HG03196 (cell line): ENCODE measurements at regions not wholly inside any gene's neighbourhood (a gene's known extent, or its start where the extent isn't known, plus 50 kb on each side); places are given as distances from the start of the nearest gene placed in this dataset.

Experiments
- ATAC-seq: cut with Tn5 transposase; IDR thresholded peaks from one replicate; pipeline ENCODE4 v1.9.1; 2021; ENCODE audit not compliant: unreplicated experiment

- ATAC-seq: no peak
Measured at GRCh38 chr10:8731121-8732095, 676.9 kb downstream of the GATA3 start.

DNA sequence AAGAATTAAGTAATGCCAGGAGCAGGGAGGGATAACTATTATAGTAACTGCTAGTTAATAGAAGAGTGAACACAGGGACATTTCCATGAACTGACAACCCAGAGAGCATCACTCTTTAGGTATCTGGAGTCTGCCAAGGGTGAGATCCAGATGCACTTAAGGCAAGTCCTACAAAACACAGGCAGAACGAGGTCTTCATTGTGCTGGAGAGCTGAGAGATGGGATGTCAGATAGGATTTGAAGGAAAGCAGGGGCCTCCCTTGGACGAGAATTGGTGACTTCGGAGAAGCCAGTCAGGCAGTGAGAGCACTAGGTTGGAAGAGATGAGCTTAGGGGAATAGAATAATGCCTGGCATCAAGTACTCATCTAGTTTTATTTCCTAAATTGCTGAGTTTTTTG, 684.5 kb downstream of the GATA3 start:
- ATAC-seq: no peak

GRCh38 chr10:8752146-8752843, 697.8 kb downstream of the GATA3 start:
- no peak for ATAC-seq

- no peak for ATAC-seq
Measured at GRCh38 chr10:8758029-8758428, 703.5 kb downstream of the GATA3 start.

- no peak for ATAC-seq
Measured at GRCh38 chr10:8766899-8767298, 712.4 kb downstream of the GATA3 start.

DNA sequence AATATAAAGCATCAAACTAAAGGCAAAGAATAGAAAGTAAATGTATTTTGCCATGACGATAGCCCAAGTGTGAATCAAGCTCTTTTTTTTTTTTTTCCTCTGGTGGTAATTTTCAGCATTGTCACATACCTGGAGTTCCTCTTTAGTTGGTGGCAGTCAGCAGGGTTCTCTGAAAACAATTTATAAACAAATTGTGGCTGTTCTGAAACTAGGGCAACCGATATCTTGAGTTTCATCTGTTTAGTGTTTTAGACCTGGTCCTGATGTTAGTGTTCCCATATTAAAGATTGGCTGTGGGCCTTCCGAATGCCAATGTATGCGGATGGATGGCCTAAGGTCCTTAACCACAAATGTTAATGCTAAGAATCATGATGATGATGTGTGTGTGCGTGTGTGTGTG, 713.1 kb downstream of the GATA3 start:
- no peak for ATAC-seq

GRCh38 chr10:8768341-8768740, 713.9 kb downstream of the GATA3 start:
- ATAC-seq: no peak

GRCh38 chr10:8768852-8769251, 714.4 kb downstream of the GATA3 start:
- no peak for ATAC-seq

- ATAC-seq: no peak
Measured at GRCh38 chr10:8776926-8777622, 722.6 kb downstream of the GATA3 start.

- ATAC-seq: no peak
Measured at GRCh38 chr10:8778713-8779112, 724.2 kb downstream of the GATA3 start.

DNA sequence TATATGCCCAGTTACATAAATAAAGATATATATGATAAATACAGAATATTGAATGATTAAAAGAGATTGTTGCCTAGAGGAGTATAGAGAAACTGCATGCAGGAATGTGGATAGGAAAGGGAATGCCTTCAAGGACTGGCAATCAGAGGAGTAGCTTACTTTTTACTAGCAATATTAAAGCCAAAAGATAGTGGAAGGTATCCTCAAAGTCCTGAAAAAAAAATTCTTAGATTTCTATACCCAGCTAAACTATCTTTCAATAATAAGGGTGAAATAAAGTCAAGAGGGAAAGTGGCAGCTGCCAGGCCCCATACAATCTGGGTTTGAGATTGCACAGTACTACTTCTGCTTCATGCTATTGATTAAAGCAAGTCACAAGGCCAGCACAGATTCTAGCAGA, 733.2 kb downstream of the GATA3 start:
- no peak for ATAC-seq

- no peak for ATAC-seq
Measured at GRCh38 chr10:8790390-8790789, 735.9 kb downstream of the GATA3 start.

DNA sequence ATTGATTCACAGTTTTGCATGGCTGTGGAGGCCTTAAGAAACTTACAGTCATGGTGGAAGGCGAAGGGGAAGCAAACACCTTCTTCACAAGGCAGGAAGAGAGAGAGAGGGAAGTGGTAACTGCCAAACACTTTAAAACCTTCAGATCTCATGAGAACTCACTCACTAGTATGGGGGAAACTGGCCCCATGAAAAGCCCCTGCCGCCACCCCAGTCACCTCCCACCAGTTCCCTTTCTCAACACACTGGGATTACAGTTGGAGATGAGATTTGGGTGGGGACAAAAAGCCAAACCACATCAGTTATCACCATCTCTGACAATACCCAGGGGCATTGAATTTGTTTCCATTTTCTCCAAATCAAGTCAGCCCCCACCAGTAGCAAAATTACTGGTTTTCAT, 740.4 kb downstream of the GATA3 start:
- ATAC-seq: no peak

DNA sequence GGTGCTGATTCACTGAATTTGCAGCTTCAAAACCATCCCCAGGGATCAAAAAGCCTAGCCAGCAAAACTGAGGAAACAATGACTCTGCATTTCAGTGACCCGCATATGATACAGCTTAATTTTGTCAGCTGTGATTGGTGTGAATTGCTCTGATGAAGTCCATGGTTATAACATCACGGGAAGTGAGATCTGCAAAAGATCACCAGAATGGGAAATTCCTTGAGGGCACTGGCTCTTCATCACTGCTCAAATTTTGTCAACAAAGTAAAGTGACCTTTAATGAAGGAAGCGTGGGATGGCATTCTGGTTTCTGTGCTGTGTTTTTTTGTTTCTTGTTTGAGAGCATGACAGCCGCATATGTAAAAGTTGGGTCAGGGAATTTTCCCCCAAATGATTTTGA, 745.9 kb downstream of the GATA3 start:
- no peak for ATAC-seq

GRCh38 chr10:8803992-8804391, 749.5 kb downstream of the GATA3 start:
- no peak for ATAC-seq

- ATAC-seq: no peak
Measured at GRCh38 chr10:8810677-8811076, 756.2 kb downstream of the GATA3 start.

DNA sequence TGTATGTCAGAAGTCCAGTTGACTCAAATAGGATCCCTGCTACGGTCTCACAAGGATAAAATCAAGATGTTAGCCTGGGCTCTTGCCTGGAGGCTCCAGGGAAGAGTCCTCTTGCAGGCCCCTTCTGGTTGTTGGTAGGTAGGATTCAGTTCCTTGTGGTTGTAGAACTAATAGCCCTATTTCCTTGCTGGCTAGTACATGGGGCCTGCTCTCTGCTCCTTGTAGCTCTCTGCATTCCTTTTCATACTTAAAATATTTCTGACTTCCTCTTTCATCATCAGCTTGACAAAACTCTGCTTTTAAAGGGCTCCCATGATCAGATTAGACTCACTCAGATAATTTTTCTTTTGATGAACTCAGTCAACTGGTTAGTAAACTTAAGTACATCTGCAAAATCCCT, 756.7 kb downstream of the GATA3 start:
- no peak for ATAC-seq

GRCh38 chr10:8815969-8816368, 761.5 kb downstream of the GATA3 start:
- ATAC-seq: no peak

GRCh38 chr10:8817299-8817698, 762.8 kb downstream of the GATA3 start:
- ATAC-seq: no peak

- ATAC-seq: no peak
Measured at GRCh38 chr10:8825611-8826010, 771.1 kb downstream of the GATA3 start.

GRCh38 chr10:8829592-8829991, 775.1 kb downstream of the GATA3 start:
- ATAC-seq: no peak

DNA sequence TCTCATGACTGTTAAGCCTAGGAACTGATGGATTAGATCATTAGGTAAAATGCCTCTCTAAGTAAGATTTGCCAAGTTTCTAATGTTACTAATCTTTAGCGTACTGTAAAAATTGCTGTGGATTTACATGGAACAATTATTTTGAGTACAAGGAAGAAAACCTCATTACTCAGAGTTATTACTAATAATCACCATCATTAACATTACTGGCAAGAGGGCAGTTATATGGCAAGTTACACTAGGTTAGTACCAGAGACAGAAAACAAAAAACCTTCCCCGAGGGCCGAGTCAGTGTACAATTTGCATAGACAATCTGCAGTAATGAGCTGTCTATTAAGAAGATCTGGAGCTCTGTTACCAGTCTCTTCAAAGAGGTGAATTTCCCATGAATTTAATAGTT, 775.6 kb downstream of the GATA3 start:
- ATAC-seq: no peak
